Suprapubic skin (tissue), 4 donors: ENCODE measurements at regions not wholly inside any gene's neighbourhood (a gene's known extent, or its start where the extent isn't known, plus 50 kb on each side); places are given as distances from the start of the nearest gene placed in this dataset.

Source experiments
- DNase-seq, 2 donors: peaks; one replicate each; pipeline ENCODE4 v3.0.0-alpha.2; 2019; ENCODE audit warnings: low spot score in 2 of 2
- H3K27ac ChIP-seq: fragments of 200-600 bp; sonication (generic); one replicate; pipeline ENCODE4 v1.5.1; 2019
- H3K27me3 ChIP-seq: fragments of 200-600 bp; sonication (generic); one replicate; pipeline ENCODE4 v1.5.1; 2019
- H3K36me3 ChIP-seq: fragments of 200-600 bp; sonication (generic); one replicate; pipeline ENCODE4 v1.5.1; 2019
- H3K4me1 ChIP-seq: fragments of 200-600 bp; sonication (generic); one replicate; pipeline ENCODE4 v1.5.1; 2019
- H3K4me3 ChIP-seq: fragments of 200-600 bp; sonication (generic); one replicate; pipeline ENCODE4 v1.5.1; 2019; ENCODE audit warnings: mild to moderate bottlenecking
- H3K9me3 ChIP-seq: fragments of 200-600 bp; sonication (generic); one replicate; pipeline ENCODE4 v1.5.1; 2019
- EP300 ChIP-seq: sonication (generic); formaldehyde crosslinking; IDR thresholded peaks from one replicate; pipeline ENCODE4 v1.6.1; 2017; ENCODE audit warnings: antibody characterized with exemption
- POLR2A ChIP-seq, 2 donors: fragments of 450-650 bp; IDR thresholded peaks; one replicate each; pipeline ENCODE4 v1.6.1; 2017; ENCODE audit warnings: antibody characterized with exemption in 2 of 2, mild to moderate bottlenecking in 2 of 2, moderate library complexity in 2 of 2
- POLR2AphosphoS5 ChIP-seq, 3 donors: sonication (generic); formaldehyde crosslinking; IDR thresholded peaks; one replicate each; pipeline ENCODE4 v1.6.1; 2017; ENCODE audit warnings: antibody characterized with exemption in 3 of 3
- WGBS: methylation state at CpG from one replicate; pipeline ENCODE4 v1.1.5; 2018; 5-methylcytosine and 5-hydroxymethylcytosine counted together
- TF ChIP-seq, protein P1 (sequence below), 2 donors: fragments of 200-600 bp in 1 of 2; fragments of 450-650 bp in 1 of 2; sonication (generic) in 1 of 2; IDR thresholded peaks; one replicate each; pipeline ENCODE4 v1.5.1; 2016 to 2019; ENCODE audit warnings: antibody characterized with exemption in 2 of 2, mild to moderate bottlenecking in 1 of 2, moderate library complexity in 1 of 2

DNA sequence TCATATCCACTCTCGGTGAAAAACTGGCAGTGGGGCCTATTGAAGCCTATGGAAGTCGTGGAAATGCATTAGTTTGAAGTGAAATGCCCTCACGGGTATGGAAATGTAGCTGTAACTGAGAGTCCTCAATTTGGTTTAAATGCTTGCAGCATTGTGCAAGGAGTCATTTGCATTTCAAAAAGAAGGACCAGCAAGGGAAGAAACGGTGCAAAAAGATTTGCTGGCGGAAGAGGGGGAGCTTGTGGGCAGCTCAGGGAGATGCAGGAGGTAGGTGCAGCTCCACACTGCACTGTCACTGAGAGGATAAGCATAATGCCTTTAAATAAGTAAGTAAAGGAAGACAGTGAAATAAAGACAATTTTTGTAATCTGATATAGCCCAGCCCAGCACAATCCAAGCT lies 400.4 kb upstream of the DIPK2B start:
- H3K27me3 ChIP-seq, result no peaks in the 10 kb centered on the region
- DNase-seq, result no peak
- no peaks in the 10 kb centered on the region for H3K36me3 ChIP-seq
- no peaks in the 10 kb centered on the region for H3K4me1 ChIP-seq
- H3K4me3 ChIP-seq, result no peak overlapping the region
- TF ChIP-seq, protein P1, sequence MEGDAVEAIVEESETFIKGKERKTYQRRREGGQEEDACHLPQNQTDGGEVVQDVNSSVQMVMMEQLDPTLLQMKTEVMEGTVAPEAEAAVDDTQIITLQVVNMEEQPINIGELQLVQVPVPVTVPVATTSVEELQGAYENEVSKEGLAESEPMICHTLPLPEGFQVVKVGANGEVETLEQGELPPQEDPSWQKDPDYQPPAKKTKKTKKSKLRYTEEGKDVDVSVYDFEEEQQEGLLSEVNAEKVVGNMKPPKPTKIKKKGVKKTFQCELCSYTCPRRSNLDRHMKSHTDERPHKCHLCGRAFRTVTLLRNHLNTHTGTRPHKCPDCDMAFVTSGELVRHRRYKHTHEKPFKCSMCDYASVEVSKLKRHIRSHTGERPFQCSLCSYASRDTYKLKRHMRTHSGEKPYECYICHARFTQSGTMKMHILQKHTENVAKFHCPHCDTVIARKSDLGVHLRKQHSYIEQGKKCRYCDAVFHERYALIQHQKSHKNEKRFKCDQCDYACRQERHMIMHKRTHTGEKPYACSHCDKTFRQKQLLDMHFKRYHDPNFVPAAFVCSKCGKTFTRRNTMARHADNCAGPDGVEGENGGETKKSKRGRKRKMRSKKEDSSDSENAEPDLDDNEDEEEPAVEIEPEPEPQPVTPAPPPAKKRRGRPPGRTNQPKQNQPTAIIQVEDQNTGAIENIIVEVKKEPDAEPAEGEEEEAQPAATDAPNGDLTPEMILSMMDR (IDR thresholded peaks at IDR 0.05), result no peak
- no peak for TF ChIP-seq POLR2AphosphoS5 (IDR thresholded peaks at IDR 0.05)
- TF ChIP-seq EP300, result no peak
- no peak for TF ChIP-seq POLR2A (IDR thresholded peaks at IDR 0.05)
- no peaks in the 10 kb centered on the region for H3K9me3 ChIP-seq
- no peak overlapping the region for H3K27ac ChIP-seq
- WGBS, result 67% methylated on average over 5 of the region's 5 CpGs

DNA sequence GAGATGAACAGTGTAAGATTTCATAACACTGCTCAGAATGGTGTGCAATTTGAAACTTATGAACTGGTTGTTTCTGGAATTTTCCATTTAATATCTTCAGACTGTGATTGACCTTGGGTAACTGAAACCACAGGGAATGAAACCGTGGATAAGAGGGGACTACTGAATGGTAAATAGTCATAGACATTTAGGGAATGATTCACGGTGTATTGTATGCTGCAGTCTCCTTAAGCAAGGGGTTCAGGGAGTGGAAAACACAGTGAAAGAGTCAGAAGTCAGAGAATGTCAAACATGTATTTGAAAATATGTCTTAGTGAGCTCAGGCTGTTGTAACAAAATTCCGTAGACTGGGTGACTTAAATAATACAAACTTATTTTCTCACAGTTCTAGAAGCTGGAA lies 398.2 kb upstream of the DIPK2B start:
- no peak overlapping the region for H3K4me3 ChIP-seq
- no peak for DNase-seq
- H3K9me3 ChIP-seq, result no peaks in the 10 kb centered on the region
- no peak for TF ChIP-seq POLR2A (IDR thresholded peaks at IDR 0.05)
- no peak for TF ChIP-seq EP300
- TF ChIP-seq POLR2AphosphoS5 (IDR thresholded peaks at IDR 0.05), result no peak
- TF ChIP-seq, protein P1 (IDR thresholded peaks at IDR 0.05), result no peak
- no peak overlapping the region for H3K27ac ChIP-seq
- no peaks in the 10 kb centered on the region for H3K27me3 ChIP-seq
- 82% methylated on average over 3 of the region's 3 CpGs for WGBS
- no peaks in the 10 kb centered on the region for H3K36me3 ChIP-seq
- no peaks in the 10 kb centered on the region for H3K4me1 ChIP-seq

DNA sequence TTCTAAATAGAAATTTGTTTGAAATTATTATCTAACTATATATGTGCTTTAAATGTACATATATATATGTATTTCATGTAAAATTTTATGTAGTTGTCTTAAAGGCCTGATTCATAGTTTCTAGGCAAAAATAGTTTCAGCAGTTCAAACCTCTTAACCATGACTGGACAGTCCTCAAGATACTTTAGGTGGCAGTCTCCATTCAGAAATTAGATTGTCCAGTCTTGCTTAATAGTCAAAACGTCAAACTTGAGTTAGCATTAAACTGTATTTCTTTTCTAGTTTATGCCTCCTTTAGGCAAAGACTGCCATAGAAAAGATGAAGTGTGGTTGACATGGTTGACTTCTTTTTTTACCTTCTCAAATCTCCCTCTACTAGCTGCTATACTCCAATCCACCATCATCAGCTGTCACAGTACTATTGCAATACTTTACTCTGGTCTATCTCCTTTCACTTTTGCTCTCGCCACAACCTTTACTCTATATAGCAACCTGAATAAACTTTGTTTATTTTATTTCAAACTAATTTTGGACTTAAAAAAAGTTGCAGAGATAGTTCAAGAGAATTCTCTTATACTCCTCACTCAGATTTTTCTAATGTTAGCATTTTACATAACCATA lies 395.6 kb upstream of the DIPK2B start:
- WGBS, result 54% methylated on average over 2 of the region's 2 CpGs
- TF ChIP-seq, protein P1 (IDR thresholded peaks at IDR 0.05), result no peak
- TF ChIP-seq POLR2AphosphoS5 (IDR thresholded peaks at IDR 0.05), result no peak
- TF ChIP-seq EP300, result no peak
- TF ChIP-seq POLR2A (IDR thresholded peaks at IDR 0.05), result no peak
- H3K4me3 ChIP-seq, result no peak overlapping the region

DNA sequence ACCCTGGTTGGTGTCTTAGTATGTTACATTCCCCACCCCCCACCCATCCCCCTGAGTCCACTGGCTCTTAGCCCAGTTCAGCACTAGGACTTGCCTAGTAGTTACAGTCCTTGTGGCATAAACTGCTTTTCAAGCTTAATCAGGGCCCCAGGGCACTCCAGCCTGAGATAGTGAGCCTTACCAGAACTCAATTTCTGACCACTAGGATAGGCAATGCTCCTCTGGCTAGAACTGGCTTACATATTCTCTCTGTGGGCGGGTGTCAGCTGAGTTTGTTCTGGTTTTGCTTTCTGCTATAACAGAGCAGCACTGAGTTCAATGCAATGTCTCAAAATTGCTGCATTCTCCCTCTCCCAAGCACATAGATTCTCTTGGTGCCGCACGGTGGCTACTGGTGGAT lies 391.4 kb upstream of the DIPK2B start:
- no peaks in the 10 kb centered on the region for H3K4me1 ChIP-seq
- 77% methylated on average over 3 of the region's 3 CpGs for WGBS
- no peak overlapping the region for H3K4me3 ChIP-seq
- TF ChIP-seq POLR2A (IDR thresholded peaks at IDR 0.05) (no peak), POLR2AphosphoS5 (IDR thresholded peaks at IDR 0.05) (no peak), EP300 (no peak)
- TF ChIP-seq, protein P1 (IDR thresholded peaks at IDR 0.05), result no peak
- no peaks in the 10 kb centered on the region for H3K36me3 ChIP-seq
- no peaks in the 10 kb centered on the region for H3K9me3 ChIP-seq
- H3K27ac ChIP-seq, result no peak overlapping the region
- no peak for DNase-seq
- no peaks in the 10 kb centered on the region for H3K27me3 ChIP-seq

More for the DNA sequence above, 395.6 kb upstream of the DIPK2B start:
- Histone ChIP-seq H3K36me3 (no peaks in the 10 kb centered on the region), H3K4me1 (no peaks in the 10 kb centered on the region), H3K9me3 (no peaks in the 10 kb centered on the region), H3K27ac (no peak overlapping the region), H3K27me3 (no peaks in the 10 kb centered on the region)
- DNase-seq, result no peak

DNA sequence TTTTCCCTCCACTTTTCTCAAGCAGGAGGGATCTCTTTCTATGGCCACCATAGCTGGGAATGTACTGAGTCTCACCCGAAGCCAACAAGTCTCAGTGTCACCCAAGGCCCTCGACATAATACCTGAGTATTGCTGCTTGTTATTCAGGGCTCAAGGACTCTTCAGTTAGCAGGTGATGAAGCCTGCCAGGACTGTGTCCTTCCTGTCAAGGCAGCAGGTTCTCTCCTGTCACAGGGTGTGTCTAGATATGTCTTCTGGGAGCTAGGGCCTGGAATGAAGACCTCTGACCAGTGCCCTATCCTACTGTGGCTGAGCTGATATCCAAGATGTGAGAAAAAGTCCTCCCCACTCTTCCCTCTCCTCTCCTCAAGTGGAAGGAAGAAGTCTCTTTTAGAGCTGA lies 391.0 kb upstream of the DIPK2B start:
- no peaks in the 10 kb centered on the region for H3K4me1 ChIP-seq
- TF ChIP-seq EP300 (no peak), POLR2A (IDR thresholded peaks at IDR 0.05) (no peak), POLR2AphosphoS5 (IDR thresholded peaks at IDR 0.05) (no peak)
- TF ChIP-seq, protein P1 (IDR thresholded peaks at IDR 0.05), result no peak
- DNase-seq, result no peak
- no peaks in the 10 kb centered on the region for H3K27me3 ChIP-seq
- no peaks in the 10 kb centered on the region for H3K9me3 ChIP-seq
- no peak overlapping the region for H3K27ac ChIP-seq
- no peaks in the 10 kb centered on the region for H3K36me3 ChIP-seq
- H3K4me3 ChIP-seq, result no peak overlapping the region
- WGBS, result 57% methylated on average over 2 of the region's 2 CpGs
